ENCODE measurements at regions not wholly inside any gene's neighbourhood (a gene's known extent, or its start where the extent isn't known, plus 50 kb on each side); places are given as distances from the start of the nearest gene placed in this dataset.

DNA sequence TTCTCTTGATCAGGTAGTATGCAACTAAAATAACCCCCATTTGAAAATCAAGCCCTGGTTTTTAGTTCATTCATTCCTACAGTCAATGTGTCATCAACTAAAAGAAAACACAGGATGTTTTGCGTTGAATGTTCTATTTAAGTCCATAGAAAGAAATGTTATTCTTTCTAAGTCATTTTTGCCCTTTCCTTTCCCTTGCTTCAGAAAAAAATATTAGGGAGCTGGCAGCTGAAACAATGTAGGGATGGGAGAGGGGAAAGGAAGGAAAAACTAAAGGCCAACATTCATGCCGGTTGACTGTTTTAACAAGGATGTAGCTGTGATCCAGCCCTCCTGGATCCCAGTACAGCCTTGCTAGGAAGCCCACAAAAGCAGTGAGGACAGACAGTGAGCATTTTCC, 155.1 kb downstream of the BTG1 start:
- TF ChIP-seq GATA2 (IDR thresholded peaks at IDR 0.05; ENCODE audit: low read depth, low read length) (no peak), GATA3 (IDR thresholded peaks at IDR 0.05; ENCODE audit: low read depth, low read length) (no peak)

DNA sequence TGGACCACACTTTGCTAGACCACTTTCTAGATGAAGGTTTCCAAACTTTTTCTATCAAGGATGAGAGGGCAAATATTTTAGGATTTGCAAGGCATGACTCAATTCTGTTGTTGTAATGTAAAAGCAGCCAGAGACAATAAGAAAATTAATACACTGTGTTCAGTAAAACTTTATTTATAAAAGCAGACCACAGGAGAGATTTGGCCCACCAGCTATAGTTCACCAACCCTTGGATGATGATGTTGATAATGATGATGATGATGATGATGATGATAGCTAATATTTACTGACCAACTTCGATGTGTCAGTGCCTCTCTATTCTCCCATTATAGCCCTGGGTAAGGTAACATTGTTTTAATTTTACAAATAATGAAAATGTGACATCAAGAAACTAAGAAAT, 156.5 kb downstream of the BTG1 start:
- TF ChIP-seq GATA3 (IDR thresholded peaks at IDR 0.05; ENCODE audit: low read depth, low read length) (no peak), GATA2 (IDR thresholded peaks at IDR 0.05; ENCODE audit: low read depth, low read length) (no peak)

GRCh38 chr12:91988086-91988923, 157.3 kb downstream of the BTG1 start:
- TF ChIP-seq GATA3 (IDR thresholded peaks at IDR 0.05; ENCODE audit: low read depth, low read length) (no peak), GATA2 (IDR thresholded peaks at IDR 0.05; ENCODE audit: low read depth, low read length) (no peak)

- TF ChIP-seq GATA2 (IDR thresholded peaks at IDR 0.05; ENCODE audit: low read depth, low read length) (no peak), GATA3 (IDR thresholded peaks at IDR 0.05; ENCODE audit: low read depth, low read length) (no peak)
These were observed 159.6 kb downstream of the BTG1 start for GRCh38 chr12:91986084-91986483.

- TF ChIP-seq GATA2 (IDR thresholded peaks at IDR 0.05; ENCODE audit: low read depth, low read length) (peak; percentile 21; the same call in 1 of the 2 replicates), GATA3 (IDR thresholded peaks at IDR 0.05; ENCODE audit: low read depth, low read length) (no peak)
These were observed 160.5 kb downstream of the BTG1 start for GRCh38 chr12:91985002-91985787.

DNA sequence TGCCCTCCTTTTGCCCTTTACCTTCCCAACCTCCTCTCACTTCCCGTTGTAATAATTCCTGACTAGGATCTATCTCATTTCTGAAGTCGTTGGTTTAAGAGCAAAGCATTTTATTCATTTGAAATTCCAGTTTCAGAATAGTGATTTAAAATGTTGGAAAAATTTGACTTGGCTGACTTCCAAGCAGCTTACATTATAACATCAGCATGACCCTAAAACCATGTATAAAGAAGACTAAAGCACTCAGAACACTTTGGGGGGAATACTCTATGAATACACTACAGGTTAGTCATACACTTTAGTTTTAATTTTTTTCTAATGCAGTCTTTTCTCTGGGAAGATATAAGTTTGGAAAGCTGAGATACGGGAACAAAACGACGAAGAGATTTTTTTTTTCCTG, 161.1 kb downstream of the BTG1 start:
- no peak for TF ChIP-seq GATA3 (IDR thresholded peaks at IDR 0.05; ENCODE audit: low read depth, low read length)
- TF ChIP-seq GATA2 (IDR thresholded peaks at IDR 0.05; ENCODE audit: low read depth, low read length), result no peak

- TF ChIP-seq GATA2 (IDR thresholded peaks at IDR 0.05; ENCODE audit: low read depth, low read length) (no peak), GATA3 (IDR thresholded peaks at IDR 0.05; ENCODE audit: low read depth, low read length) (no peak)
These were observed 161.7 kb downstream of the BTG1 start for GRCh38 chr12:91983935-91984334.

DNA sequence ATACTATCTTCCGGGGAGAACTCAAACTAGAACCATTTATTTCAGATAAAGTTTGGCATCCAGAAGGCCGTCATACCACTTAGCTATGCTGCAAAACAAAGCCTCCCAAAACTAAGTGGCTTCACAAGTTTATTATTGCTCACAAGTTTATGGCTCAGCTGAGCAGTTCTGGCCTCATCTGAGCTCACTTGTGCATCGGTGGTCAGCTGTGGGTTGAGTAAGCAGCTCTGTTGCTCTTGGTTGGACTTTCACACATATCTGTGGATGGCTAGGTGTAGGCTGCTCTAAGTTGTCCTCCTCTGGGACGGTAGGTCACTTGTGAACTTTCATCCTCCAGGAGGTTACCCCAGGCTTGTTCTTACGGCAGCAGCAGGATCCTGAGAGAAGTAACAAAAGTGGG, 162.7 kb downstream of the BTG1 start:
- TF ChIP-seq GATA3 (IDR thresholded peaks at IDR 0.05; ENCODE audit: low read depth, low read length) (no peak), GATA2 (IDR thresholded peaks at IDR 0.05; ENCODE audit: low read depth, low read length) (no peak)

GRCh38 chr12:91980389-91980821, 165.2 kb downstream of the BTG1 start:
- TF ChIP-seq GATA3 (IDR thresholded peaks at IDR 0.05; ENCODE audit: low read depth, low read length) (no peak), GATA2 (IDR thresholded peaks at IDR 0.05; ENCODE audit: low read depth, low read length) (no peak)

- TF ChIP-seq GATA2 (IDR thresholded peaks at IDR 0.05; ENCODE audit: low read depth, low read length), result no peak
- TF ChIP-seq GATA3 (IDR thresholded peaks at IDR 0.05; ENCODE audit: low read depth, low read length), result no peak
These were observed 167.5 kb downstream of the BTG1 start for GRCh38 chr12:91978143-91978542.

- TF ChIP-seq GATA3 (IDR thresholded peaks at IDR 0.05; ENCODE audit: low read depth, low read length), result no peak
- TF ChIP-seq GATA2 (IDR thresholded peaks at IDR 0.05; ENCODE audit: low read depth, low read length), result no peak
These were observed 169.8 kb downstream of the BTG1 start for GRCh38 chr12:91975891-91976290.

GRCh38 chr12:91974541-91975085, 171.0 kb downstream of the BTG1 start:
- TF ChIP-seq GATA3 (IDR thresholded peaks at IDR 0.05; ENCODE audit: low read depth, low read length), result no peak
- no peak for TF ChIP-seq GATA2 (IDR thresholded peaks at IDR 0.05; ENCODE audit: low read depth, low read length)

DNA sequence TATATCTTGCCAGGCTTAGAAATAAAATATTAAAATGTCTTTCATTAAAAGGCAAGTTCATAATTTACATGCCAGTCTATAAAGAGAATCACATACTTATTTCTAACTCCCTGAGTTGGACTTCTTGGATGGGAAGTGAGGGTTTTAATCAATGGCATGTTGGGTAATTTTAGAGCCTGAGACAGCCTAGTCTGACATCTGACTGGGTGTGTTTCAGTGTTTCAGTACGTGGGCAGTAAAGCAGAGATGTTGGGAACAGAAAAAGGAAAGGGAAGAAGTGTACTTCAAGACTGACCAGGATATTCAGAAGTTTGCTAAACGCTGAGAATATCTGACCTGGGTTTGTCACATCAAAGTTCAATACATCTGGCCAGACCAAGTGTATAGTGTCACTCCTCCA, 171.8 kb downstream of the BTG1 start:
- TF ChIP-seq GATA2 (IDR thresholded peaks at IDR 0.05; ENCODE audit: low read depth, low read length) (no peak), GATA3 (IDR thresholded peaks at IDR 0.05; ENCODE audit: low read depth, low read length) (no peak)

DNA sequence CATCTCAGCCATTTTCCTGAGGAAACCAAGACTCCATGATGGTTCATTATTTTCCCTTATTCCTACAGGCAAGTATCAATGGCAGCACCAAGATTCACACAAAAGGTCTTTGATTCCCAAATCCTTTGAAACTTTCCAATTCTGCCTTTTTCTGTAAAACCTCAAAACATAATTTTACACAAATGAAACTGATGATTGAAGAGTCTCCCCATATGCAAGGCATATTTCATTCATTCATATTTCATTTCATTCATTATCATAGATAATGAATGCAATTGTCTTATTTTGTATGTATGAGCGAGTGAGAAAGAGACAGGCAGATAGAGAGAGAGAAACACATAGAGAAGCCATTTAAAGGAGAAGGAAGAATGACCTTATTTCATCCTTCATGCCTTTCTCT, 172.8 kb downstream of the BTG1 start:
- TF ChIP-seq GATA2 (IDR thresholded peaks at IDR 0.05; ENCODE audit: low read depth, low read length) (no peak), GATA3 (IDR thresholded peaks at IDR 0.05; ENCODE audit: low read depth, low read length) (no peak)
